A549 (cell line): ENCODE measurements at regions not wholly inside any gene's neighbourhood (a gene's known extent, or its start where the extent isn't known, plus 50 kb on each side); places are given as distances from the start of the nearest gene placed in this dataset.

Experiments used
- ATAC-seq, 2 experiments: fragments of 200-7000 bp in 1 of 2; fragments of >200 bp in 1 of 2; cut with Nextera tagmentation in 1 of 2; cut with Tn5 transposase in 1 of 2; 3 replicates each; pipeline versions ENCODE4 v1.8.0 to v1.9.1; 2018 to 2020; ENCODE audit warnings: mild to moderate bottlenecking in 1 of 2, moderate library complexity in 1 of 2
- CTCF ChIA-PET: fragments of 300-600 bp; sonication (Branson Sonifier 250); formaldehyde crosslinking; extraction: SDS; loops from one replicate; lab custom pipeline; 2021; ENCODE audit warnings: antibody characterized with exemption, inconsistent platforms; lab: Yijun Ruan, JAX
- POLR2A ChIA-PET: fragments of 350-600 bp; formaldehyde crosslinking; extraction: SDS; loops from one replicate; lab custom pipeline; 2021; ENCODE audit warnings: antibody characterized with exemption, inconsistent platforms; lab: Yijun Ruan, JAX
- DNase-seq, 2 experiments: peaks; one replicate each; pipeline versions ENCODE4 v3.0.0 to v3.0.0-alpha.2; 2011 to 2016; ENCODE audit warnings: low read depth in 1 of 2, low spot score in 1 of 2
- FAIRE-seq: peaks from 2 replicates; lab custom pipeline; 2011; peaks lifted over from hg19 to GRCh38; lab: Jason Lieb, UNC
- H3K27ac ChIP-seq, 2 experiments: fragments of >200 bp; sonication (Bioruptor Twin); formaldehyde crosslinking; 3 replicates each; pipeline ENCODE4 v1.5.1; 2016 to 2017
- H3K4me1 ChIP-seq: fragments of >200 bp; sonication (Bioruptor Twin); formaldehyde crosslinking; 3 replicates; pipeline ENCODE4 v1.6.1; 2016
- H3K4me2 ChIP-seq: fragments of >200 bp; sonication (Bioruptor Twin); formaldehyde crosslinking; 3 replicates; pipeline ENCODE4 v1.6.1; 2016
- H3K4me3 ChIP-seq: fragments of >200 bp; sonication (Bioruptor Twin); formaldehyde crosslinking; 3 replicates; pipeline ENCODE4 v1.5.1; 2016
- H3K9me3 ChIP-seq: fragments of >200 bp; sonication (Bioruptor Twin); formaldehyde crosslinking; 3 replicates; pipeline ENCODE4 v1.6.1; 2016
- BHLHE40 ChIP-seq: IDR thresholded peaks from 2 replicates; pipeline ENCODE4 v1.6.1; 2012; ENCODE audit warnings: low read depth, low read length, inconsistent platforms
- CEBPB ChIP-seq, 2 experiments: fragments of >200 bp in 1 of 2; sonication (Bioruptor Twin) in 1 of 2; formaldehyde crosslinking in 1 of 2; IDR thresholded peaks; 2 replicates each; pipeline ENCODE4 v1.6.1; 2012 to 2016
- CHD2 ChIP-seq: fragments of 150-350 bp; IDR thresholded peaks from 2 replicates; pipeline ENCODE4 v1.6.1; 2014; ENCODE audit warnings: low read length; ENCODE audit not compliant: partially characterized antibody
- CHD4 ChIP-seq: fragments of 200-600 bp; sonication (generic); IDR thresholded peaks from 2 replicates; pipeline ENCODE4 v1.6.1; 2016; ENCODE audit warnings: antibody characterized with exemption, mild to moderate bottlenecking, borderline replicate concordance
- EHF ChIP-seq: fragments of 250-450 bp; sonication (Bioruptor Pico); IDR thresholded peaks from 2 replicates; pipeline ENCODE4 v1.5.0; 2020; ENCODE audit warnings: mild to moderate bottlenecking
- ESRRA ChIP-seq: fragments of 150-350 bp; IDR thresholded peaks from 2 replicates; pipeline ENCODE4 v1.6.1; 2014; ENCODE audit warnings: mild to moderate bottlenecking, low read length, borderline replicate concordance
- FOXS1 ChIP-seq: fragments of 250-450 bp; sonication (Bioruptor Pico); IDR thresholded peaks from 2 replicates; pipeline ENCODE4 v1.5.0; 2020; ENCODE audit warnings: mild to moderate bottlenecking, moderate library complexity
- GATA3 ChIP-seq: IDR thresholded peaks from 2 replicates; pipeline ENCODE4 v1.6.1; 2012; ENCODE audit warnings: borderline replicate concordance
- HOXA7 ChIP-seq: fragments of 250-450 bp; sonication (Bioruptor Pico); IDR thresholded peaks from 2 replicates; pipeline ENCODE4 v1.5.0; 2020; ENCODE audit warnings: mild to moderate bottlenecking, moderate library complexity
- HOXB13 ChIP-seq: fragments of 250-450 bp; sonication (Bioruptor Pico); IDR thresholded peaks from 2 replicates; pipeline ENCODE4 v1.5.0; 2020; ENCODE audit warnings: low read depth, mild to moderate bottlenecking, moderate library complexity
- HOXB5 ChIP-seq: fragments of 250-450 bp; sonication (Bioruptor Pico); IDR thresholded peaks from 2 replicates; pipeline ENCODE4 v1.5.0; 2020; ENCODE audit warnings: mild to moderate bottlenecking, moderate library complexity
- MAFK ChIP-seq: fragments of 450-650 bp; IDR thresholded peaks from 2 replicates; pipeline ENCODE4 v1.6.1; 2014; ENCODE audit not compliant: partially characterized antibody
- POLR2A ChIP-seq: IDR thresholded peaks from 2 replicates; pipeline ENCODE4 v1.6.1; 2012; ENCODE audit warnings: mild to moderate bottlenecking, low read length
- POLR2AphosphoS2 ChIP-seq: conservative IDR thresholded peaks from 2 replicates; pipeline ENCODE4 v1.6.1; 2012; ENCODE audit warnings: low read length, improper control_type of control experiment, inconsistent platforms
- RCOR1 ChIP-seq: fragments of 150-350 bp; IDR thresholded peaks from 2 replicates; pipeline ENCODE4 v1.6.1; 2014; ENCODE audit warnings: antibody characterized with exemption, low read length, low read depth
- RFX5 ChIP-seq: fragments of 450-650 bp; IDR thresholded peaks from 2 replicates; pipeline ENCODE4 v1.7.1; 2014; ENCODE audit warnings: antibody characterized with exemption, mild to moderate bottlenecking, moderate library complexity
- RNF2 ChIP-seq: fragments of 200-600 bp; sonication (generic); IDR thresholded peaks from 2 replicates; pipeline ENCODE4 v1.6.1; 2016; ENCODE audit warnings: low read depth, mild to moderate bottlenecking, antibody characterized with exemption, moderate library complexity, borderline replicate concordance
- TFCP2L1 ChIP-seq: fragments of 250-450 bp; sonication (Bioruptor Pico); IDR thresholded peaks from 2 replicates; pipeline ENCODE4 v1.5.0; 2021; ENCODE audit warnings: mild to moderate bottlenecking
- TP53 ChIP-seq: fragments of 250-450 bp; sonication (Bioruptor Pico); IDR thresholded peaks from 2 replicates; pipeline ENCODE4 v1.5.0; 2021; ENCODE audit warnings: mild to moderate bottlenecking, moderate library complexity
- ZC3H11A ChIP-seq: fragments of 450-650 bp; IDR thresholded peaks from 2 replicates; pipeline ENCODE4 v1.6.1; 2014; ENCODE audit warnings: antibody characterized with exemption, mild to moderate bottlenecking
- ZFP36 ChIP-seq: fragments of 450-650 bp; IDR thresholded peaks from 2 replicates; pipeline ENCODE4 v1.6.1; 2014; ENCODE audit warnings: borderline replicate concordance; ENCODE audit not compliant: partially characterized antibody
- WGBS: methylation state at CpG from one replicate; pipeline ENCODE4 v1.1.6; 2017; ENCODE audit errors: missing lambda C conversion rate; 5-methylcytosine and 5-hydroxymethylcytosine counted together
- TF ChIP-seq, protein P1 (sequence below): IDR thresholded peaks from 2 replicates; pipeline ENCODE4 v1.6.1; 2012; ENCODE audit warnings: low read depth, borderline replicate concordance
- TF ChIP-seq, protein P2 (sequence below): fragments of 200-600 bp; sonication (generic); IDR thresholded peaks from 2 replicates; pipeline ENCODE4 v1.6.1; 2016; ENCODE audit warnings: antibody characterized with exemption, mild to moderate bottlenecking, moderate library complexity
- TF ChIP-seq, protein P3 (sequence below): fragments of 250-450 bp; sonication (Bioruptor Pico); IDR thresholded peaks from 2 replicates; pipeline ENCODE4 v1.5.0; 2020; ENCODE audit warnings: low read depth, mild to moderate bottlenecking, moderate library complexity
- TF ChIP-seq, protein P4 (sequence below): fragments of >200 bp; sonication (Bioruptor Twin); formaldehyde crosslinking; IDR thresholded peaks from 3 replicates; pipeline ENCODE4 v1.5.1; 2016

DNA sequence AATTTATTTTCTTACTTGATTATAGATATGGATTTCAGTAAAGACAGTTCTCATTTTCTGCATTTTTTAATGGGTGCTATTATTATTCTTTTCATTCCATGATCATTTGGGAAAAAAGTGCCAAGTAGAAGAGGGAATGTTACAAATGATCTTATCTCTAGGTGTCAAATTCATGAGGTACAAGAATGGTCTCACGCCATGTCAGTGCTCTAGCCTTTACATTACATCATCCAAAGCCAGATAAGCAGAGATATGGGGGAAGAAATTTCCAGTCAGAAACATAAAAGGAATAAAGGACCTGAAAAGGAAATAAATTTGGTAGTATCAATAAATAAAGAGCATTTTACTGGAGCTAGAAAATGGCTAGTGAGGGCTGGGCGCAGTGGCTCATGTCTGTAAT is 1544.2 kb upstream of the CDH6 start:
- TF ChIP-seq, protein P1, sequence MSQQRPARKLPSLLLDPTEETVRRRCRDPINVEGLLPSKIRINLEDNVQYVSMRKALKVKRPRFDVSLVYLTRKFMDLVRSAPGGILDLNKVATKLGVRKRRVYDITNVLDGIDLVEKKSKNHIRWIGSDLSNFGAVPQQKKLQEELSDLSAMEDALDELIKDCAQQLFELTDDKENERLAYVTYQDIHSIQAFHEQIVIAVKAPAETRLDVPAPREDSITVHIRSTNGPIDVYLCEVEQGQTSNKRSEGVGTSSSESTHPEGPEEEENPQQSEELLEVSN, result no peak
- TF ChIP-seq CHD2 (no peak), TFCP2L1 (CRISPR knock-in tag) (no peak), ESRRA (no peak), RNF2 (no peak), EHF (CRISPR knock-in tag) (no peak), CEBPB (IDR thresholded peaks at IDR 0.05) (no peak), MAFK (no peak), RFX5 (no peak), RCOR1 (no peak), HOXA7 (CRISPR knock-in tag) (no peak), HOXB13 (CRISPR knock-in tag) (no peak), ZFP36 (no peak), POLR2A (no peak)
- TF ChIP-seq, protein P2, sequence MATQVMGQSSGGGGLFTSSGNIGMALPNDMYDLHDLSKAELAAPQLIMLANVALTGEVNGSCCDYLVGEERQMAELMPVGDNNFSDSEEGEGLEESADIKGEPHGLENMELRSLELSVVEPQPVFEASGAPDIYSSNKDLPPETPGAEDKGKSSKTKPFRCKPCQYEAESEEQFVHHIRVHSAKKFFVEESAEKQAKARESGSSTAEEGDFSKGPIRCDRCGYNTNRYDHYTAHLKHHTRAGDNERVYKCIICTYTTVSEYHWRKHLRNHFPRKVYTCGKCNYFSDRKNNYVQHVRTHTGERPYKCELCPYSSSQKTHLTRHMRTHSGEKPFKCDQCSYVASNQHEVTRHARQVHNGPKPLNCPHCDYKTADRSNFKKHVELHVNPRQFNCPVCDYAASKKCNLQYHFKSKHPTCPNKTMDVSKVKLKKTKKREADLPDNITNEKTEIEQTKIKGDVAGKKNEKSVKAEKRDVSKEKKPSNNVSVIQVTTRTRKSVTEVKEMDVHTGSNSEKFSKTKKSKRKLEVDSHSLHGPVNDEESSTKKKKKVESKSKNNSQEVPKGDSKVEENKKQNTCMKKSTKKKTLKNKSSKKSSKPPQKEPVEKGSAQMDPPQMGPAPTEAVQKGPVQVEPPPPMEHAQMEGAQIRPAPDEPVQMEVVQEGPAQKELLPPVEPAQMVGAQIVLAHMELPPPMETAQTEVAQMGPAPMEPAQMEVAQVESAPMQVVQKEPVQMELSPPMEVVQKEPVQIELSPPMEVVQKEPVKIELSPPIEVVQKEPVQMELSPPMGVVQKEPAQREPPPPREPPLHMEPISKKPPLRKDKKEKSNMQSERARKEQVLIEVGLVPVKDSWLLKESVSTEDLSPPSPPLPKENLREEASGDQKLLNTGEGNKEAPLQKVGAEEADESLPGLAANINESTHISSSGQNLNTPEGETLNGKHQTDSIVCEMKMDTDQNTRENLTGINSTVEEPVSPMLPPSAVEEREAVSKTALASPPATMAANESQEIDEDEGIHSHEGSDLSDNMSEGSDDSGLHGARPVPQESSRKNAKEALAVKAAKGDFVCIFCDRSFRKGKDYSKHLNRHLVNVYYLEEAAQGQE, result no peak
- no peak for FAIRE-seq

DNA sequence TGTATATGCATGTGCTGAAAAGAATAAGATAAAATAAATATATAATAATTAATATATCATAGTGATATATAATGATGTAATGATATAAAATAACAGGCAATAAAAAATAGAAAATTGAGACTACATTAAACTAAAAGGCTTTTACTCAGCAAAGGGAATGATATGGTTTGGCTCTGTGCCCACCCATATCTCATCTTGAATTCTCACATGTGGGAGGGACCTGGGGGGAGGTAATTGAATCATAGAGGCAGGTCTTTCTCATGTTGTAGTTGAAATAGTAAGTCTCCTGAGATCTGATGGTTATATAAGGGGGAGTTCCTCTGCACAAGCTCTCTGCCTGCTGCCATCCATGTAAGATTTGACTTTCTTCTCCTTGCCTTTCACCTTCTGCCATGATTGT is 1550.9 kb upstream of the CDH6 start:
- ATAC-seq (no peak), DNase-seq (no peak), FAIRE-seq (no peak)
- Histone ChIP-seq H3K9me3 (no peaks in the 10 kb centered on the region), H3K4me1 (no peaks in the 10 kb centered on the region), H3K27ac (no peak overlapping the region), H3K4me2 (no peak overlapping the region), H3K4me3 (no peak overlapping the region)
- TF ChIP-seq HOXB5 (CRISPR knock-in tag), result no peak
- TF ChIP-seq, protein P3, sequence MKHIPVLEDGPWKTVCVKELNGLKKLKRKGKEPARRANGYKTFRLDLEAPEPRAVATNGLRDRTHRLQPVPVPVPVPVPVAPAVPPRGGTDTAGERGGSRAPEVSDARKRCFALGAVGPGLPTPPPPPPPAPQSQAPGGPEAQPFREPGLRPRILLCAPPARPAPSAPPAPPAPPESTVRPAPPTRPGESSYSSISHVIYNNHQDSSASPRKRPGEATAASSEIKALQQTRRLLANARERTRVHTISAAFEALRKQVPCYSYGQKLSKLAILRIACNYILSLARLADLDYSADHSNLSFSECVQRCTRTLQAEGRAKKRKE (CRISPR knock-in tag), result no peak
- no peak for TF ChIP-seq GATA3
- no peak for TF ChIP-seq POLR2AphosphoS2
- no peak for TF ChIP-seq TP53 (CRISPR knock-in tag)
- no peak for TF ChIP-seq BHLHE40
- TF ChIP-seq MAFK, result no peak
- TF ChIP-seq CHD4, result no peak
- TF ChIP-seq FOXS1, result no peak
- ChIA-PET POLR2A (no interaction called here), CTCF (no interaction called here)

More for the DNA sequence above, 1544.2 kb upstream of the CDH6 start:
- no peak for ATAC-seq
- ChIA-PET CTCF (no interaction called here), POLR2A (no interaction called here)
- Histone ChIP-seq H3K4me2 (no peak overlapping the region), H3K4me3 (no peak overlapping the region), H3K9me3 (no peaks in the 10 kb centered on the region), H3K27ac (no peak overlapping the region), H3K4me1 (no peaks in the 10 kb centered on the region)
- no peak for DNase-seq
- 40% methylated on average over 2 of the region's 2 CpGs for WGBS

DNA sequence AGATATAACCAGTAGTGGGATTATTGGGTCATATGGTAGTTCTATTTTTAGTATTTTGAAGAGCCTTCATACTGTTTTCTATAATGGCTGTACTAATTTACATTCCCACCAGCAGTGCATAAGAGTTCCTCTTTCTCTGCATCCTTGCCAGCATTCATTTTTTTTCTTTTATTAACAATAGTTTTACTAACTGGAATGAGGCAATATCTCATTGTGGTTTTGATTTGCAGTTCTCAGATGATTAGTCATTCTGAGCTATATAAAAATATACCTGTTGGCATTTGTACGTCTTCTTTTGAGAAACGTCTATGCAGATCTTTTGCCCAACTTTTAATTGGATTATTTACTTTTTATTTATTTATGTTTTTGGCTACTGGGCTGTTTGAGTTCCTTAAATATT is 1579.3 kb upstream of the CDH6 start:
- DNase-seq, result no peak
- Histone ChIP-seq H3K4me1 (no peaks in the 10 kb centered on the region), H3K4me2 (no peak overlapping the region), H3K4me3 (no peak overlapping the region), H3K9me3 (no peaks in the 10 kb centered on the region), H3K27ac (no peak overlapping the region)
- TF ChIP-seq, protein P3 (CRISPR knock-in tag), result no peak
- TF ChIP-seq HOXA7 (CRISPR knock-in tag) (no peak), CHD2 (no peak), ZC3H11A (no peak)
- TF ChIP-seq, protein P4, sequence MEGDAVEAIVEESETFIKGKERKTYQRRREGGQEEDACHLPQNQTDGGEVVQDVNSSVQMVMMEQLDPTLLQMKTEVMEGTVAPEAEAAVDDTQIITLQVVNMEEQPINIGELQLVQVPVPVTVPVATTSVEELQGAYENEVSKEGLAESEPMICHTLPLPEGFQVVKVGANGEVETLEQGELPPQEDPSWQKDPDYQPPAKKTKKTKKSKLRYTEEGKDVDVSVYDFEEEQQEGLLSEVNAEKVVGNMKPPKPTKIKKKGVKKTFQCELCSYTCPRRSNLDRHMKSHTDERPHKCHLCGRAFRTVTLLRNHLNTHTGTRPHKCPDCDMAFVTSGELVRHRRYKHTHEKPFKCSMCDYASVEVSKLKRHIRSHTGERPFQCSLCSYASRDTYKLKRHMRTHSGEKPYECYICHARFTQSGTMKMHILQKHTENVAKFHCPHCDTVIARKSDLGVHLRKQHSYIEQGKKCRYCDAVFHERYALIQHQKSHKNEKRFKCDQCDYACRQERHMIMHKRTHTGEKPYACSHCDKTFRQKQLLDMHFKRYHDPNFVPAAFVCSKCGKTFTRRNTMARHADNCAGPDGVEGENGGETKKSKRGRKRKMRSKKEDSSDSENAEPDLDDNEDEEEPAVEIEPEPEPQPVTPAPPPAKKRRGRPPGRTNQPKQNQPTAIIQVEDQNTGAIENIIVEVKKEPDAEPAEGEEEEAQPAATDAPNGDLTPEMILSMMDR, result no peak
- 56% methylated on average over 2 of the region's 2 CpGs for WGBS
- ATAC-seq, result no peak
- CTCF ChIA-PET, result no interaction called here
- no peak for FAIRE-seq
- POLR2A ChIA-PET, result no interaction called here
